ENCODE measurements at regions not wholly inside any gene's neighbourhood (a gene's known extent, or its start where the extent isn't known, plus 50 kb on each side); places are given as distances from the start of the nearest gene placed in this dataset.

DNA sequence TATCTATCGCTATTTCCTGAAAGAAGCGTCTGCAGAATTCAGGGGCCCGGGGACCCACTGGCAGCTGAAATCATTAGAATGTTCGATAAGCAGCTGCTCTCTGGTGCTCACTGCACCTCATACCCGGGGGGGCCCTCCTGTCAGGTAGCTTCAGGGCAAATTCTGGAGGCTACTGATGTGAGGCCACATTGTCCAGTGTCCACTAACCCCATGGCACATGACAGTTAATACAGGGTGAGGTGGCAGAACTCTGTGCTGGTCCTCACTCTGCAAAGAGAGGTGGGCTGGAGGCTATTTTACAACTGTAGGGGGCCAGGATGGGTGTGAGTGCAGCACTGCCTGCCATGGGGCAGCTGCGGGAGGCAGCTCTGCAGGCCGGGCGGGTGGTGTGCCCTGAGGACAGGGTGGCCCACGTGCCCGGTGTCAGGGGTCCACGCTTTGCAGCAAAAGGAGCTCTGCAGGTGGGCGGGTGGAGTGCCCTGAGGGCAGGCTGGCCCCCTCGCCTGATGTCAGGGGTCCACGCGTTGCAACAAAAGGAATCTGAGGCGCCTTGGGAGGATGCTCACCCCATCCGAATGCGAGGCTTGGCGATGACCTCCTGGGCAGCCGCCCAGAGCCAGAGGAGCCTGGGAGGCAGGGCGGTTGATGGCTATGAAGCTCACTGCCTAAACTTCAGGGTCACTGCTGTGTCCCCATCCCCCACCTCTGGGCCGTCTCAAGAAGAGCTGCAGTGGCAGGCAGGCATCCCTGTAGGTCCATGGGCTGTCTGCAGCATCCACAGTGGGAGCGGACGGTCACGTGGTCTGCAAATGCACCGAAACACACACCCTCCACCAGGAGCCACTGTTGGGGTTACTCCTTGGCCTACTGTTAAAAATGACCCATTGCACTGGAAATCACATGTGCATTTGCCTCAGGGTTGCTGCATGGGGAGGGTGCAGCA, 207.0 kb upstream of the SALL3 start:
- DNase-seq (ENCODE audit: low read depth) = no peak

DNA sequence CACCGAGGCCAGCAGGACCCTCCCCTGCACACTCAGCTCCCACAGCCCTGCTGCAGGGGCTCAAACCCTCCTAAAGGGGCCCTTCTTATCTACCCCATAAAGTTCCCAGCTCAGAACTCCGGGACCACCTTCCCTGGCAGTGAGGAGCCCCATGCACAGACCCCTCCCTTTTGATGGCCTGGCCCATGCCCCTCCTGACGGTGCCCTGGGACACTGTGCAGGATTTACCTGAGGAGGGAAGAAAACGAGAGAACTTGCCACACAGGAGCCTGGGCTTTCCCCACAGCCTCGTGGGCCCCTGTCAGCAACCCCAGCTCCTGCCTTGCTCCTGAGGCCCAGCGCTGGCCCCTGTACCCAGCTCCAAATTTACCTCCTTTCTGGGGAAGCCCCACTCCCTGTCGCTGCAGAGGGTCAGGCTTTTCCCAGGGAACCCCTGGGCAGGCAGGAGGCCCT, 206.3 kb upstream of the SALL3 start:
- no peak for DNase-seq (ENCODE audit: low read depth)

- no peak for DNase-seq (ENCODE audit: low read depth)
Observed at GRCh38 chr18:78773819-78774218, 205.8 kb upstream of the SALL3 start.

GRCh38 chr18:78774741-78775141, 204.9 kb upstream of the SALL3 start:
- no peak for DNase-seq (ENCODE audit: low read depth)

DNA sequence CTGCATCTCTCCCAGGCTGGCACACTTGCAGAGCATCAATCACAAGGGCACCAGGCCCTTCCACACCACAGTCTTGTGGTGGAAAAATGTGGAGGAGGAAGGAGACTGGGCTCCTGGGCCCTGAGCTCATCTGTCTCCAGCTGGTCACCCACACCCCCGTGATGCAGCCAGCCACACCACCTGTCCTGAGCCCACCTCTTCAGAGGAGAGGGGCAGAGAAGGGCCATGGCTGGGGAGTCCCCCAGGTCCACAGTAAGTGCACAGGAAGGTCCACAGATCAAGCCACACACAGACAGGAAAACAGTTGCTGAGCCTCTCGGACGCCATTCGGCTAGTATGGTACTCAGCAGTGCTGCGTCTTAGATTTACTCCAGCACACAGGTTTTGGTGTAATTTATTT, 203.5 kb upstream of the SALL3 start:
- no peak for DNase-seq (ENCODE audit: low read depth)

- no peak for DNase-seq (ENCODE audit: low read depth)
Observed at GRCh38 chr18:78776706-78777285, 202.8 kb upstream of the SALL3 start.

DNA sequence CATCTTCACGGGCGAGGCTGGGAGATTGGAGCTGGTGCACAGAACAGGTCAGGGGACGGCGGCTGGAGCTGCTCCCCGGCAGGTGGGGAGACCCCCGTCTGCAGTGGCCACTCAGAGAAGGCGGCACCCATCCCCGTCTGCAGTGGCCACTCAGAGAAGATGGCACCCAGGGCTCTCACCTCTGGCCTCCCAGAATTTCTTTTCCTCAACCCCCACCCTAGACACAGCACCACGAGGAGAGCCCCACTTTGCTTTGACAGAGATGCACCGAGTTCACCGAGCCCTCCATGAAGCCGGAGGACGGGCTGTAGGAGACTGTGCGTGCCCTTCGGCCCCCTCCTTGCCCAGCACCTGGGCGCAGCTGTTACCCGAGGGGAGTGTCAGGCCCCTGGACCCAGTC, 201.6 kb upstream of the SALL3 start:
- DNase-seq (ENCODE audit: low read depth) = no peak

DNA sequence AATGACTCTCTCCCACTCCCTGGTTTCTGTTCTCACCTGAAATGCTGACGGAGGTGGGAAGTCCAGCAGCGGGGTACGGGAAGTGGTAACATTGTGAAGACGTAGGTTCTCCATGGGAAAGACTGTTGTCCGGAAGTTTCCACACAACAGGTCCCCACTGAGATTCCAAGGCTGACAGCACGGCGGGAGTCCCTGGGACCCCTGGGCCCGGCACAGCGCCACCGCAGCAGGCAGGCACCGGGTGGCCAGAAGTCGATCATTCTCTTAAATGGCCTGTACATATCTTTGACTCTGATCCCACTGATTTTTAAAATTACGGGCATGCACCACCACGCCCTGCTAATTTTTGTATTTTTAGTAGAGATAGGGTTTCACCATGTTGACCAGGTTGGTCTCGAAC, 201.0 kb upstream of the SALL3 start:
- DNase-seq (ENCODE audit: low read depth) = no peak

- DNase-seq (ENCODE audit: low read depth) = no peak
Observed at GRCh38 chr18:78779996-78780718, 199.5 kb upstream of the SALL3 start.

GRCh38 chr18:78780719-78781600, 198.7 kb upstream of the SALL3 start:
- DNase-seq (ENCODE audit: low read depth) = no peak

- no peak for DNase-seq (ENCODE audit: low read depth)
Observed at GRCh38 chr18:78781601-78781960, 198.0 kb upstream of the SALL3 start.

DNA sequence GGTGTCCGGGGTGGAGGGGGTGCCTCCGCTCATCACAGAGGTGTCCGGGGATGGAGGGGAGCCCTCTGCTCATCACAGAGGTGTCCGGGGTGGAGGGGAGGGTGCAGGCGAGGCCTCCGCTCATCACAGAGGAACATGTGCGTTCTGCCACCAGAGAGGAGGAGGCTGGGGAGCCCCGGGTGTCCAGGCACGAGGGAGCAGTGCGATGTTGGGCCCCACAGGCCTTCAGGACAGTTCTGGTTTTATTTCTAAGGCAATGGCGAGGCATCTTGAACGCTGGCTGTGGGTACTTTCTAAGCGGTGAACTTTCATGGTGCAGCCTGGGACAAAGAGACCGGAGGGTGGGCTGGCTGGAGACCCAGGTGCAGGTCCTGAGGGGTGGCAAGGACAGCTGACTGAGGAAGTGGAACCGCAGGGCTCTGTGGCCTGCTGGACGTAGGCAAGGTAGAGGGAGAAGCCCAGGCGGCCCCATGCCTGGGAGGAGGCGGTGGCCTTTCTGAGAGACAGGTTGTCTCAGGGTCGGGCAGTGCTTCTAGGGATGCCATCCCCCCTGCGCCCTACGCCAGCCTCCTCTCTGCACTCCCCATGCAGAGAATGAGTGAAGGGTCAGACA, 196.6 kb upstream of the SALL3 start:
- no peak for DNase-seq (ENCODE audit: low read depth)

DNA sequence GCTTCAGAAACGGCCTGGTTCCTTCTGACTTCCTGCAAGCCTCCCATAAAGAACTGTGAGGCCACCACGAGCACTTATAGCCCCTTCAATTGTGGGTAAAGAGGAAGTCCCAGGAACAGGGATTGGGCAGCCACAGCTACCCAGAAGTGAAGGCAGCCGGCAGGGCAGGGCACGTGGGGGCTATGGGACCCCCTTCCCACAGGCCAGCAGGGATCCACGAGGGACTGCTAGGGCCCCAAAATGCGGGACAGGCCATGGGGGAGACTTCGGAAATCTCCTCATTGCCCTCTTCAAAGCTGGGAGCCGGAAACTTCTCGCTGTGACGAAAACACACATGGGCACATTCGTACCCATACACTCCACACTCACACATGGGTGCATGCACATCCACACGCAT, 196.1 kb upstream of the SALL3 start:
- no peak for DNase-seq (ENCODE audit: low read depth)

DNA sequence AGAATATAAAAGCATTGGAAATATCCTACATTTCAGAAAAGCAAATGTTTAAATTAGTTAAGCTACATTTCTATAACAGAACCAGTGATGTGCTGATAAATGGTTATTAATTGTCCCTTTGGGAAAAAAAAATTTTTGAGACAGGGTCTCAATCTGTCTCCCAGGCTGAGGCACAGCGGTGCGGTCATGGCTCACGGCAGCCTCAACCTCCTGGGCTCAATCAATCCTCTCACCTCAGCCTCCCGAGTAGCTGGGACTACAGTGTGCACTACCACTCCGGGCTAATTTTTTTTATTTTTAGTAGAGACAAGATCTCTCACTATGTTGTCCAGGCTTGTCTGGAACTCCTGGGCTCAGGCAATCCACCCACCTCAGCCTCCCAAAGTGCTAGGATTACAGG, 194.8 kb upstream of the SALL3 start:
- DNase-seq (ENCODE audit: low read depth) = no peak

GRCh38 chr18:78785706-78786105, 193.9 kb upstream of the SALL3 start:
- no peak for DNase-seq (ENCODE audit: low read depth)

DNA sequence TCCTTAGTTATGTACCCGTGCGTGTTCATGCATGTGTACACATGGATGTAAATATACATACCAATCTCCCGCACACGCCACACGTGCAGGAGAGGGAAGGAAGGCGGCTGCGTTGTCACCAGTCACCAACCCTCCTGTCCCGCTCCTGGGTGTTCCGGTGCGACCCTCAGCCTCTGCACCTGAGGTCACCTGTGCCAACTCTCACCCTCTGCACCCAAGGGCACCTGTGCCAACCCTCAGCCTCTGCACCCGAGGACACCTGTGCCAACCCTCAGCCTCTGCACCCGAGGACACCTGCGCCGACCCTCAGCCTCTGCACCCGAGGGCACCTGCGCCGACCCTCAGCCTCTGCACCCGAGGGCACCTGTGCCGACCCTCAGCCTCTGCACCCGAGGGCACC, 192.8 kb upstream of the SALL3 start:
- DNase-seq (ENCODE audit: low read depth) = no peak

GRCh38 chr18:78787751-78788150, 191.9 kb upstream of the SALL3 start:
- no peak for DNase-seq (ENCODE audit: low read depth)

- DNase-seq (ENCODE audit: low read depth) = no peak
Observed at GRCh38 chr18:78788161-78788560, 191.5 kb upstream of the SALL3 start.

GRCh38 chr18:78789850-78790249, 189.8 kb upstream of the SALL3 start:
- DNase-seq (ENCODE audit: low read depth) = no peak

- no peak for DNase-seq (ENCODE audit: low read depth)
Observed at GRCh38 chr18:78790511-78790910, 189.1 kb upstream of the SALL3 start.

DNA sequence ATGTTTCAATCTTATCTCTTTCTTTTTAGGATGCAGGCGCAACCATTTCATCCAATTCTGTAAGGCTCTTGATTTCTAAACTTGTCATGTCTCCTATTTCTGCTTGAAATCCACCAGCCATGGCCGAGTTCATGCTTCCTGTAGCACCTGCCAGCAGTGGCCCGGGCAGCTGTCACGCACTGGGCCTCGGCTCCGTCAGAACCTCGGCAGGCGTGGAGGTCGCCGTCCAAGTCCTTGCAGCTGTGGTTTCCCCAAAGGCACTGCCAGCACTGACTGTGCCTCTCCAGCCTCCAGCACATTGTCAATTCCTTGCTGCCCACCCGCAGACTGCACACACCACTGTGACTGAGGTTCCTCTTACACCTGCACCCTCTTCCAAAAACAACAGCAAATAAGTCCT, 188.7 kb upstream of the SALL3 start:
- DNase-seq (ENCODE audit: low read depth) = no peak

DNA sequence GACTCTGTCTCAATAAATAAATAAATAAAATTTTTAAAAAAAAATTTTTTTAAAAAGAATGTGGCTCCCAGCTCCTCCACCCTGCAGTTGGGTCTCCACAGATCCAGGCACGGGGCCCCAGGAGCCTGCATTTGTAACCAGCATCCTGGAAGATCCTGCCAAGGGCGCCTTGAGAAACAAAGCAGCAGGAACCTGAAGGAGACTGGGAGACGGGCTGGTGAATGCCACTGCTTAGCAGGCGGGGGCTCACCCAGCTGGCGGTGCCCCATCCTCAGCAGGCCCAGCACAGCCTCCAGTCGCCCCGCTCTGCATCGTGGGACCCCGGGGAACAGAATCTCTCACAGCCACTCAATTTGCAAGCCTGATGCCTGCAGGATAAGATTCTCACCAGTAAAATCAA, 187.5 kb upstream of the SALL3 start:
- no peak for DNase-seq (ENCODE audit: low read depth)
